Stimulated activated CD4-positive, alpha-beta T cell treated with anti-CD3 and anti-CD28 coated beads, Interleukin-15, amount 100 ng/mL, for 48 hours (primary cell): ENCODE measurements at regions not wholly inside any gene's neighbourhood (a gene's known extent, or its start where the extent isn't known, plus 50 kb on each side); places are given as distances from the start of the nearest gene placed in this dataset.
"Not testable (repeated sequence)": the region's sequence is repeated elsewhere in the genome, so short reads cannot be mapped to it uniquely, and the experiment has no call there.

Source experiments
- DNase-seq, 2 donors: peaks; one replicate each; pipeline ENCODE4 v3.0.0-alpha.2; 2020; ENCODE audit warnings: low read depth in 2 of 2

DNA sequence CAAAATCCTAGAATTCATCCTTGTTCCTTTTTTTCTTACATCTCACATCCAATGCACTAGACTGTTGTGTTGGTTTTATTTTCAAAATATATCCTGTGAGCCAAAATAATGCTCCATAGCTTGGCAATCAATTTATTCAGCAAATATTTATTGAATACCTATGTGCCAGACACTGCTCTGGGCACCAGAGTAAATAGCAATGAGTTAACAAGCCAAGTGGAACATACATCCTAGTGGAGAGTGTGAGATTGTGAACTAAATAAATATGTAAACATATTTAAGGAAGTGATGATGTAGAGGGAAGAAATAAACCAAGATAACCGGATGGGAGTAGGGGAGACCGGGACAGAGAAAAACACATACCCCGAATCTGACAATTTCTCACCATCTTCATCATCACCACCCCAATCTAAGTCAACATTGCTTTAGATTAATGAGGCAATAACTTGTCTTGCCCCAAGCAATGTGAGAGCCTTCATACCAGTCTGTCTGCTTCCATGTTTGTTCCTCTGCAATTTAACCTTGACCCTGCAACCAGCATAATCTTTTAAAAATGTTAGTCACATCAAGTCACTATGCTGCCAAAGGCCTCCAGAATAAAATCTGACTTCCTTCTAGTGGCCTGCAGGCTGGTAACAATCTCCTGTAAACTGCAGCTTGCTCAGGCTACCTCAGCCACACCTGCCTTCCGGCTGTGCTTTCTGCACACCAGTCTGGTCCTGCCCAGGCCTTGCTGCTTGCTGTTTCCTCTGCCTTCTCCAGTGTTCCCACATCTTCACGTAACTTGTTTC lies 199.2 kb downstream of the DLEU7 start:
- no peak for DNase-seq

DNA sequence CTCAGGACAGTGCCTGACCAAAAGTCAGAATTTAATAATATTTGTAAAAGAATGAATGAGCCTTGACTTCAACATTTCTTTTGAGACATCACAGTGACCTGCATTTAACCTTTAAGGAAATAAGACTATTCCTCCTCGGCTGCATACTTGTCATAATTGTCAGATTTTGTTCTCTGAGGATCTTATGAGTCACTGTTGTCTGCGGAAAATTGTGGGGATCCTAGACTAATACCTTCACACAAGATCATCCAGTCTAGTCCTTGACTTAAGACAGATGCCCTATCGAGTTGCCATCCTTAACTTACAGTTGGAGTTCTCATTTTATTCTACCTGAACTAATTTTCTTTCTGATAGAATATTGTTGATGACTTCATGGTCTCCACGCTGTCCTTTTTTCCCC lies 198.4 kb downstream of the DLEU7 start:
- DNase-seq: no peak

DNA sequence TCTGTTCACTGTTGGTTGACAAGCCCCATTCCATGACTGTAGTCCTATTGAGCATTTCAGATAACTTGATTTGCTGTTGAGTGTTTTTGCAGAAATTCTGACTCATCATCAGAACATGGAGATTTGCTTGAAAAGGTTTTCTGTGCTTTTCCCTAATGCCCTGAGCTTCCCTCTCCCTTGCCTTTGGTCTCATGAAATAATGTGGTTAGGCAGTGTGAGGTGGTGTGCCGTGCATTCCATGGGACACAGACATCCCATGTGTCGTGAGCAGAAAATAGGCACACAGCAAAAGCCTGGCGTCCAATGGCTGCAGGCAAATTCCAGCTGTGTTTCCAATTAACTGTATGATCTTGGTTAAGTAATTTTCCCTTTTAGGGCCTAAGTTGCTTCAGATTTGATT lies 197.4 kb downstream of the DLEU7 start:
- no peak for DNase-seq

DNA sequence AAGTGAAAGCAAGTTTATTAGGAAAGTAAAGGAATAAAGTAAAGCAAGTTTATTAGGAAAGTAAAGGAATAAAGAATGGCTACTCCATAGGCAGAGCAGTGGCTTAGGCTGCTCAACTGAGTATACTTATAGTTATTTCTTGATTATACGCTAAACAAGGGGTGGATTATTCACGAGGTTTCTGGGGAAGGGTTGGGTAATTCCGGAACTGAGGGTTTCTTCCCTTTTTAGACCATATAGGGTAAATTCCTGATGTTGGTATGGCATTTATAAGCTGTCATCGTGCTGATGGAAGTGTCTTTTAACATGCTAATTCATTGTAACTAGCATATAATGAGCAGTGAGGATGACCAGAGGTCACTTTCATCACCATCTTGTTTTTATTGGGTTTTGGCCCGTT lies 194.3 kb downstream of the DLEU7 start:
- no peak for DNase-seq

DNA sequence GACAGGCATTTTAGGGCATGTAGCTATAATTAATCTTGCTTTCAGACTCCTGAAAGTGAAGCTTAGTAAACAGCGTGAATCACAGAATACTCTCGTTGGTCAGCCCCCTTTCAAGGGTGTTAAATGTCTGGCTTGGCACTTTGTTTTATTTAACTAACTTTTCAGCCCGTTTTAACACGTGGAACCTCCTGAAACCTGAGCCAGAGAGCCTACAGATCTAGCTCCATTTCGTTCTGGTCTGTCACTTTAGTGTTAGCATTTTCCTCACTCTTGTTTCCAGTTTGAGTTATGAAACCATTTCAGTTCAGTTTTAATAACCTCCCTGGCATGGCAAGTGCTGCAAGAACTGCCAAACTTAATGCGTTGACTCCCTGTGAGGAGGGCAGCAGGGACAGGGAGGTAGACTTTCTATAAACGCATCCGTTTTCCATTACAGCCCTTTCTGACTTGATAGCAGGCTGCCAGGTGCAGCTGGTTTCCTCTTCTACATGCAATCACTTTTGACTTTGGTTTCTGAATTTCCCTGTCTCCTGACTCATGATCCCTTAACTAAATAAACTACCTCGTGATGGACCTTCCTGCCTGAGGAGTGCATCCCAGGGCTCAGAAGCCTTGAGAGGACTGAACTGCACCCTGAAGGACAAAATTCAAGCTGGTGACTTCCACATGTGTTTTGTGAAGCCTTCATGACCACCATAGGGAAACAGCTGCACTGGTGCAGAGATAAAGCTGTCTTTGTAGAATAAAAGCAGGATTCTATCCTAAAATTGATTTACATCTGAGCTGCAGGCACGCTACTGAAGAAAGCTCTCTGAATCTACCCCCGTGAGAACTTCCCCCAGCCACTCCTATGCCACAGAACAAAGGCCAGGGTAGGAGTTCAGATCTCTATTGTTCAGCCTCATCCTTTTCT lies 192.6 kb downstream of the DLEU7 start:
- no peak for DNase-seq

DNA sequence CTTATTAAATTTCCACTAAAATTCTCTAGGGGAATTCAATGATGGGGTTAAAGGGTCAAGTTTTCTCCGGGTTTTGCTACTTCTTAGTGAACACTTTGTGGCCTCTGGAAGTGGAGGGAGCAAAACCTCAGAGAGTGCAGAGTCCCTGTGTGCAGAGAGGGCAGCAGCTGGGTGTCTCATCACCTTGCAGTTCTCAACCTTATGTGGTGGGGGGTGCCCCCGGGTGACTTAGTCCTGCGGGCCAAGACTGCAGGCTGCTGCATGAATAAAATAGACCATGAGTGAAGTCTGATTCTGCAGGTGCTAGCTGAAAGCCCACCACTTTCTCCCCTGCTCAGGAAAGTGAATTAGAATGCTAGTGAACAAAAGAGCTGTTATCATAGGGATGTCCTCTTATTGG lies 191.6 kb downstream of the DLEU7 start:
- no peak for DNase-seq

DNA sequence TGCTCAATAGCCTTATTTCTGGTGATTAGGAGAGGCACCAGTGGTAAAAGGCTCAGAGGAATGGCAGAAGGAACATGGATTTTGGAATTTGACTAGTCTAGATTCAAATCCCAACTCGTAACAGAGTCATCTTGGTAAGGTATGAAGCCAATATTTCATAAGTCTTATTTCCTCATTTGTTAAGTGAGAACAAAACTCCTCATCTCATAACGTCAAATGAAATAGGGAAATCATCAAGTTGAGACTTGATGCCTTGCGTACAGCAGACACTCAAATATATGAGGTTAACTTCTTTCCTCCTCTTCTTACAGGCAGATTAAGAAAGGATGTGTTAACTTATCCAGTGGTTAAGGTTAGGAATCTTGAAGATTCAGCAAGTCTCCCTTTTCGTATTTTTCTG lies 189.2 kb downstream of the DLEU7 start:
- no peak for DNase-seq

DNA sequence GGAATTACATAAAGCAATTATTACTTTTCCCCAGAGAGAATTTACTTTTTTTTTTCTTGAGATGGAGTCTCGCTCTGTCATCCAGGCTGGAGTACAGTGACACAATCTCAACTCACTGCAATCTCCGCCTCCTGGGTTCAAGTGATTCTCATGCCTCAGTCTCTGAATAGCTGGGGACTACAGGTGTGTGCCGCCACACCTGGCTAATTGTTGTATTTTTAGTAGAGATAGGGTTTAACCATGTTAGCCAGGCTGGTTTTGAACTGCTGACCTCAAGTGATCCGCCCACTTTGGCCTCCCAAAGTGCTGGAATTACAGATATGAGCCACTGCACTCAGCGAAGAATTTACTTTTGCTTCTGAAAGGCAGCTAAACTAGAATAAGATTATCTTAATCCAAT lies 181.6 kb downstream of the DLEU7 start:
- DNase-seq: not testable (repeated sequence)

DNA sequence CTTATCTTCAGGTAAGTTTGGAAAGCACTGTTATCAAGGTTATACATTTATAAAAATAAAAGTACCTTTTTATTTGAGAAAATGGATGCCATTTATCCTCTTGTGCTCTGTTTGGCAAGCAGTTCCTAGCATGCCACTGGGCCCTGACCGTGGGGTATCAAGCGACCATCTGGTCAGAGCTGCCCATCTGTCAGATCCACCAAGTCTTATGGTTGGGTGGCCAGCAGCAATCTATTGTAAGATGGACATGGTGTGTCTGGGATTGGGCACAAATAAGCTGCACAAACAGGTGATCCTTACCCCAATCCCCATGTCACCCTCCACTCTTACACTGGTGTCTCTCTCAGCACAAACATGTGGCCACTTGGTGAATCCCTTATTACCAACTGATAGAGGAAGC lies 178.5 kb downstream of the DLEU7 start:
- DNase-seq: no peak

DNA sequence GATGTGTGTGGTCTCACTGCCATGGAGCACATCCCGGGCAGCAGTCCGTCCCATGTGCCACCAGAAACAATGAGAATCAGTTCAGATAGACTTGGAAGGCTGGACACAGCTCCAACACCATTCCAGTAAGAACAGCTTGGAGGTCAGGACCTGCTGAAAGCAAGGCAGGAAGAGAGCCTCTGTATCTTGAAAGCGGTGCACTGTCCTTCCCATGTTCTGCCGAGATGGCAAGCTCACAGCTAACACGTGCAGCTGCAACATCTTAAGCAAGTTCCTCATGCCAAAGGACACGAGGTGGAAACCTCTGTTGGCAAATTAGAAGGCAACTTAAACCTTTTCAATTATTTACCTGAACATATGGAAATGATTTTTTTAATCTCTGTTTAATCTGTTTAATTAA lies 175.4 kb downstream of the DLEU7 start:
- no peak for DNase-seq

DNA sequence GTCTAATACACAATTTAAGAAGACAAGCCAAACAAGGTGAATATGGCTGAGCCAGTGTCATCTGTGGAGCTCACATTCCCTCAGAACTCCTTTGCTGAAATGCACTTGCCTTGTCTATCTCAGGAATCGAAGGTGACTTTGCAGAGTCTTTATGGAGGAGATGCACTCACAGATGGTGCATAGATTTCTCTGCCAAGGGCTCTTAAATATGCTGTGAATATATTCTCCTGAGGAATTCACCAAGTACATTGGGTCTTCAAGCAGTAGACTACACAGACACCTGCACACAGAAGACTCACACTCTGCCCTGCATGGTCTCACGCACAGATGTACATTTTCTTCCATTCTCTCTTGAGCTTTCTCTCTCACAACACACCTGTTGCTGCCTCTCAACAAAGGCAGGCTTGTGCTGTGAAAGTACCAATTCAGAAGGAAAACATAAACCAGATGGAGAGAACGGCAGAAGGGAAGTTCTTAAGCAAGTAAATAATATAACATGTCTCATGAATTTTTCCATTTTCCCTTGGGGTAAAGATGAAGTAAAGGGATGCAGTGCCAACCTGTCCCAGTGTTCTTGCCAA lies 174.7 kb downstream of the DLEU7 start:
- DNase-seq: no peak

DNA sequence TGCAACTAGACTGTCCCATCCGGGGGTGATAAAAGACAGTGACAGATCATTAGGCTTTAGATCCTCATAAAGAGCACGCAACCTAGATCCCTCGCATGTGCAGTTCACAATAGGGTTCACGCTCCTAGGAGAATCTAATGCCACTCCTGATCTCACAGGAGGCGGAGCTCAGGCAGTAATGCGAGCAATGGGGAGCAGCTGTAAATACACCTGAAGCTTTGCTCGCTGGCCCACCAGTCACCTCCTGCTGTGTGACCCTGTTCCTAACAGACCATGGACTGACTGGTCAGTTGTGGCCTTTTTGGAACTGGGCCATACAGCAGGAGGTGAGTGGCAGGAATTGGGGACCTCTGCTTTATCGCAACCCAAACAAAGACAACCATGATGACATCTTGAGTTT lies 173.2 kb downstream of the DLEU7 start:
- DNase-seq: no peak

DNA sequence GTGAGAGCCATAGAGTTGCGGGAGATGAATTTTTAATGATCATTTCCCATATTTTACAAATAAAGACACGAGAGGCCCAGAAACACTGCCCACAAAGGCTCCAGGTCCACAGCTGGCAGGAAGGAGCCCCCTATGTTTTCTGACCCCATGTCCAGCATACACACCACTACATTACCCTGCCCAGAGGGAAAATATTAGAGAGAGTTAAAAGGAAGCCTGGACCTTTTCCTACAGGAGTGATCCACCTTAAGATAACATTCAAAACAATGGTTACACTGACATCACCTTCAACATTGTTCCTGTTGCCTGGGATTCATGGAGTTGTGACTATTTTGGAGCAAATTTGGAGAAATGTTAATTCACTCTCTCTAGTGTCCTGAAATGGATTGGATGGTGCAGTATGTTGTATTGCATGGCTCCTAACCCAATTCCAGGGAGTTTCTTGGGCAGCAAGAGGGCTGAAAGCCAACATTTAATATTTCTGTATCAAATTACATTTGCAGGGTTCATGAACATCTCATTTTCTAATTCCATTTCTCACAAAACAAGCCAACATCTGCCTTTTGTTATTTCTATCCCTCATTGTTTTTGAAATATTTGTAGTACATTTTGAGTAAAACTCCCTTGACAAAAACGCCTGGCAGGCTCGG lies 172.5 kb downstream of the DLEU7 start:
- DNase-seq: no peak

DNA sequence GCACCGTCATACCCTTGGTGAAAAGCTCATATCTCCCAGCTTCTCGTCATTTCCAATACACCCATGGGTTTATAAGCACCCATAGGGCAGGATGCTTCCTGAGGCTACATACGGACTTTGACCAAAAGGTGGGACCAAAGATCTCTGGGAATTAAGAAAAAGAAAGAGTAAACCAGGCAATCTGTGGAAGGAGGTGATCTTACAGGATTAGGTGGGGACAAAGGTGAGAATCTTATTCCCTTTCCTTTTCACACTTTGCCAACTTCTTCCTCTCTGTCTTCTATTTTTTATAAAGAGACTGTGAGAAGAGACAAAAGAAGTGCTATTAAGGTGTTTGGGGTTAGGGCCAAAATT lies 172.0 kb downstream of the DLEU7 start:
- no peak for DNase-seq

DNA sequence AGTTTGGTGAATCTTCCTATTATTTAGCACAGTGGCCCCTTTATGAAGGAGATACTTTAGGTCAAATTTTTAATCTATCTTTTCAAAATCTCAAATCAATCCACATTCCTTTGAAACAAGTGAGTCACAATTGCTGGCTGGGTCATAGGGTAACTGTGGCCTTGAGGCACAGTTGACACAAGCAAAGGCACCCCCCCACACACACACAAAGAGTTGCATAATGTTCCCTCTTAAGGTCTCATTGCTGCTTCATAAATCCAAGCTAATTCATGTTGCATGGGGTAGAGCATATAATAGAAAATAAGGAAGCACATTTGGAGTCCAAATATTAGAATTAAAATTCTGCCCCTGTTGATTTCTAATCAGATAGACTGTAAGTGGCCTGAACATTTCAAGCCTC lies 171.5 kb downstream of the DLEU7 start:
- DNase-seq: no peak

DNA sequence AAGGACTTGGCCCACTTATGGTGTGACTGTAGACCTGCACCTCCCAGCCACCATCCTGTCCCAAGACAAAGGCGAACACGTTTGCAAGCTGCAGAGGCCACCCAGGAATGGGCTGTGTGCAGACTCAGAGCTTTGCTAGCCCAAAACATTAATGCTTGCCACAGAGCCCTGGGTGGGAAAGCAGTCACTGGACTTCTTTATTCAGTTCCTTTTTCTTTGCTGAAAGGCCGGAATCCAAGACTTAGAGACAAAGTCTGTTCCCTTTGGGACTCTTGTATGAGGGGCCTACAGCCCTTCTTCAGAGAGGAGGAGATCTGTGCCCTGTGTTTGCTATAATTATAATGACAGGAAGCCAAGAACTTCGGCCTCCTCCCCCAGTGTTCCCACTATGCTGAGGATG lies 167.8 kb downstream of the DLEU7 start:
- no peak for DNase-seq

DNA sequence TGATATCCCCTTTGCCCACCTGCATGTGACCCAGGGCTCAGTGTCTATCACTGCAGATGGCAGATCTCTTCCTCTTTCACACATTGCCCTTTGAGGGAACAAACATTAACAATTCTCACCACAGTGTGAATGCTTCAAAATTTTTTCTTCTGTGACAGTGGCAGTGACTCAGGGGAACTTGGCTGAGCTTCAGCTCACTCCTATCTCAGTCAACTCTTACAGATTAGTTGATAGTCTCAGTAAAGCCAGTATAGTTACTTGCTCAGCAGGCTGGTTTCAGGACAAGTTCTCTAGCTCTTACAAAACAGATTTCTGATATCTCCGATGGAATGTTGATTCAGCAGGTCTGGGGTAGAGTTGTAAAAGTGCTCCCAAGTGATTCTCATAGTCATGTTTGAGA lies 166.9 kb downstream of the DLEU7 start:
- no peak for DNase-seq

DNA sequence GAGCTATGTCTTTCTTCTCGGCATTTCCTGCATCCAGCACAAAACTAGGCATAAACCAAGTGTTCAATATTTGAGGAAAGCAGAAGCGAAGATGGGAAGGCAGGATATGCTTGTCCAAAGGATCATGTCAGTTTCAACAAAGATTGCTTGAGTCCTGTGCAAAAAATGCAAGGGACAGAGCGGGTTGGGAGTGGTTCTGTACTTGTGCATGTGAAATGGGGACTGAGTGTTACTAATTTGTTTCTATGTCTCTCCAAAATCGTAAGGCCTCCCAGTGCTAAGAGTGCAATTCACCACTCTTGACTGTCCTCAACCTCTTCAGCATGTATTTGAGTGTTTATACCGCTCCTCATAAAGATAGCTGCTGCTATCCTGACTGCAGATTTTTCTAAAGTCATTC lies 166.2 kb downstream of the DLEU7 start:
- DNase-seq: no peak

DNA sequence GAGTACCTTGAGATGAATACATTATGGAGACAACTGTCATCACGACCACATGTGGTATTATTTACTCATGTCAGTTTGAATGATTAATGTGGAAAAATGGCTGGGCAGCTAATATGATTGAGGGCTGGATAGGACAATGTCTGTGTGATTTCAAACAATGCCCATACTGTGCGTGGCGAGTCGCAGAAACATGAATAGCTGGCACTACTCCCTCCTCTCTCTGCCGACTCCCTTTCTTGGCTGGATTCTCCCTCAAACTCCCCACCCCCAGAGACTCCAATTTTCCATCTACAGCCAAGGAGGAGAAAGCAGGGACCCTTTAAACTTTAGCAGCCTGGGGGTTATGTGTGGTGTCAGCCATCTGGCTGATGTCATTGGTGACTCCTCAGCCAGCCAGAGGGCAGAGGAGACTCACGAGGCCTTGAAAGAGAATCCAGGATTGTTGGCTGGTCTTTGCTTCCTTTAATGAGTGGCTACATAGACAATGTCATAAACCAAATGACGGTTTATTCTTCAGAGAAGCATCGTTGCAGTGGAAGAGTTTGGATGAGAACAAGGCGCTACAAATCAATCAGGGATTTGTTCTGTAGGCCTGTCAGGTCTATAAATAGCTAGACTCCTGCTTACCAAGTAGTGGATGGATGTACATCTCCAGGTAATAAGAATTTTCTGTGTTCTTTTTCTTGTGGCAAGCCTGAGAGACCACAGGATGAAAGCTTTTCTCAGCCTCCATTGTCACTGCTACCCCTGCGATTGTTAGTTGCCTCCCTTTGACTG lies 165.6 kb downstream of the DLEU7 start:
- no peak for DNase-seq

DNA sequence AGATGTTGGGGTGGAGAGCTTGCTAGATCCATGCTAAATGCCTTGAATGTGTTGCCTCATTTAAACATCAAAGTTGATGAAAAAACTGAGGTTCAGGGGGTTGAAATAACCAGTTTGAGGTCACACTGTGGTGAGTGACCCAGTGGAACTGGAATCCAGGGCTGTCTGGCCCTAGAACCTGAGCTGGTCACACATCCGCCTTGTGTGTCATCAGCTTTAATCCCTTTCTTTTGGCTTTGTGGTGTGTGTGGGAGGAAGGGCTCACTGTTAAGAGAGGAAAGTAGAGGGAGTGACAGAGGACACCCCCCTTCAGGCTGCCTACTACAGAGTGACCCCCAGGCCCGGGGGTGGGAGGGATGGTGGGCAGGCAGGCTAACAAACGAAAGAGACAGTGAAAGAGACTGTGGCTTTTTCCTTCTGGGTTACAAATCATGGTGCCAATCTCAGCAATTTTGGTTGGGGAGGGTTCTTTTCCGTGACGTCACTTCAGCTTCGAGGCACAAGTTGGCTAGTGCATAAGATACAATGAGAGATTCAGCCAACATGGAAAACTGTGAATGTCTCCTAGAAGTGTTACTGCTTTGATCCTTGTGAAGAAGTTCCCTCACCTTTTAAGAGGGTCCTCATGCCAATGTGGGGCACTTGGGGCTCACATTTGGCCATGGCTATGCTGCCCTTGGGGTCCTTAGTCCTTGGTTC lies 164.9 kb downstream of the DLEU7 start:
- DNase-seq: no peak

DNA sequence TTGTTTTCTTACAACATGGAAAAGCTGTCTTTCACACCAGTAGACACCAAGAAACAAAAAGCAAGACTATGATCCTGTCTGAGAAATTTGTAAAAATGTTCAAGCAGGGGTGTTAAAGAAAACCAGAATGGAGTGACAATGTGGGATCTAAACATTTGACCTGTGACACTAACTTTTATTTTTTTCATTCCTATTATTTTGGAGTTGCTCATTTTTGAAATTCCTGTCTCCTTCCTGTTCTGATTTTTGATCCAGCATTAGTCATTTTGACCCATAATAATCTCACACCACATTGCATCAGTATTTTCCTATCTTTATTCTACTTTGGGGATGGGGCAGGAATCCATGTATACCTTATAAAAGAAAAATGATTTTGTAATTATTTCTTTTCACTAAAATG lies 164.2 kb downstream of the DLEU7 start:
- no peak for DNase-seq
